GM12878 (cell line): ENCODE measurements at regions not wholly inside any gene's neighbourhood (a gene's known extent, or its start where the extent isn't known, plus 50 kb on each side); places are given as distances from the start of the nearest gene placed in this dataset.

ENCODE experiments used
- ATAC-seq: fragments of 200-7000 bp; cut with Tn5 transposase; 3 replicates; pipeline ENCODE4 v1.9.1; 2020; ENCODE audit warnings: mild to moderate bottlenecking, moderate library complexity
- BruUV-seq: library from RNA; stranded (reverse); fragments of 400-500 nt; replicated peaks from 2 replicates; lab custom pipeline; 2021; lab: Mats Ljungman, UMichigan
- CTCF ChIA-PET: fragments of 300-600 bp; sonication (Branson Sonifier 250); formaldehyde crosslinking; extraction: SDS; loops from one replicate; lab custom pipeline; 2021; ENCODE audit warnings: inconsistent platforms; lab: Yijun Ruan, JAX
- POLR2A ChIA-PET: fragments of 350-600 bp; formaldehyde crosslinking; extraction: SDS; loops from one replicate; lab custom pipeline; 2021; ENCODE audit warnings: inconsistent platforms; lab: Charles Lee
- RAD21 ChIA-PET: fragments of 300-600 bp; sonication (Branson Sonifier 250); formaldehyde crosslinking; loops from one replicate; lab custom pipeline; 2023; ENCODE audit warnings: antibody characterized with exemption; ENCODE audit not compliant: unreplicated experiment; lab: Charles Lee
- SMC1A ChIA-PET: fragments of 300-600 bp; sonication (Branson Sonifier 250); formaldehyde crosslinking; loops from one replicate; lab custom pipeline; 2023; ENCODE audit not compliant: unreplicated experiment, uncharacterized antibody; lab: Charles Lee
- DNase-seq: peaks from one replicate; pipeline ENCODE4 v3.0.0-alpha.2; 2011; ENCODE audit warnings: low read depth, low spot score
- FAIRE-seq: peaks from 3 replicates; lab custom pipeline; 2011; peaks lifted over from hg19 to GRCh38; lab: Jason Lieb, UNC
- H2AFZ ChIP-seq: 2 replicates; pipeline ENCODE4 v1.6.0; 2011; ENCODE audit warnings: low read depth, low read length, control low read depth; ENCODE audit not compliant: control insufficient read depth
- H3K27ac ChIP-seq: 2 replicates; pipeline ENCODE4 v1.5.1; 2011; ENCODE audit warnings: control low read depth; ENCODE audit not compliant: control insufficient read depth, insufficient read depth
- H3K27me3 ChIP-seq, 2 experiments: replicated peaks in 1 of 2; 2 replicates each; pipeline versions ENCODE4 v1.6.0 to v1.6.1; 2011; ENCODE audit warnings: low read length in 1 of 2; ENCODE audit not compliant: control insufficient read depth in 2 of 2, insufficient read depth in 2 of 2
- H3K36me3 ChIP-seq, 2 experiments: 2 replicates each; pipeline ENCODE4 v1.5.1; 2011; ENCODE audit warnings: low read length in 1 of 2; ENCODE audit not compliant: control insufficient read depth in 2 of 2, insufficient read depth in 2 of 2
- H3K4me1 ChIP-seq: 2 replicates; pipeline ENCODE4 v1.6.1; 2011; ENCODE audit warnings: mild to moderate bottlenecking, low read length, moderate library complexity, mixed read lengths; ENCODE audit not compliant: control insufficient read depth, insufficient read depth
- H3K4me2 ChIP-seq: 2 replicates; pipeline ENCODE4 v1.6.0; 2011; ENCODE audit warnings: control low read depth; ENCODE audit not compliant: control insufficient read depth, insufficient read depth
- H3K4me3 ChIP-seq: fragments of 200-600 bp; sonication (generic); 2 replicates; pipeline ENCODE4 v1.5.1; 2016
- H3K79me2 ChIP-seq: 2 replicates; pipeline ENCODE4 v1.6.0; 2011; ENCODE audit warnings: low read length; ENCODE audit not compliant: control insufficient read depth, insufficient read depth
- H3K9ac ChIP-seq: 2 replicates; pipeline ENCODE4 v1.8.0; 2011; ENCODE audit warnings: low read length, control low read depth, mixed read lengths; ENCODE audit not compliant: control insufficient read depth, insufficient read depth
- H3K9me3 ChIP-seq: replicated peaks from 3 replicates; pipeline ENCODE4 v1.5.1; 2011; ENCODE audit warnings: mild to moderate bottlenecking, low read length; ENCODE audit not compliant: control insufficient read depth, insufficient read depth
- H4K20me1 ChIP-seq: 2 replicates; pipeline ENCODE4 v1.6.0; 2011; ENCODE audit not compliant: control insufficient read depth, insufficient read depth
- ASH2L ChIP-seq: fragments of 300-600, 200-600 bp; sonication (generic); IDR thresholded peaks from 2 replicates; pipeline ENCODE4 v1.6.1; 2017; ENCODE audit warnings: low read depth, mild to moderate bottlenecking, borderline replicate concordance
- ATF3 ChIP-seq: IDR thresholded peaks from 2 replicates; pipeline ENCODE4 v1.6.1; 2011; ENCODE audit warnings: low read depth, mild to moderate bottlenecking, low read length, moderate library complexity, borderline replicate concordance; ENCODE audit errors: extremely low read depth
- BACH1 ChIP-seq: fragments of 450-650 bp; IDR thresholded peaks from 2 replicates; pipeline ENCODE4 v1.6.1; 2017; ENCODE audit warnings: mild to moderate bottlenecking, borderline replicate concordance
- BCL3 ChIP-seq: IDR thresholded peaks from 2 replicates; pipeline ENCODE4 v1.6.1; 2011; ENCODE audit warnings: borderline replicate concordance, low read depth, mild to moderate bottlenecking, moderate library complexity, low read length; ENCODE audit not compliant: insufficient read depth, poor library complexity, severe bottlenecking
- CBX5 ChIP-seq: sonication (generic); IDR thresholded peaks from 2 replicates; pipeline ENCODE4 v1.6.1; 2016; ENCODE audit warnings: low read depth, moderate library complexity, mild to moderate bottlenecking, inconsistent platforms
- HCFC1 ChIP-seq: fragments of 150-350 bp; IDR thresholded peaks from 2 replicates; pipeline ENCODE4 v1.6.1; 2014; ENCODE audit warnings: low read length
- IRF5 ChIP-seq: fragments of 450-650 bp; IDR thresholded peaks from 2 replicates; pipeline ENCODE4 v1.6.1; 2017; ENCODE audit warnings: borderline replicate concordance
- JUNB ChIP-seq: IDR thresholded peaks from 2 replicates; pipeline ENCODE4 v1.6.1; 2016; ENCODE audit warnings: antibody characterized with exemption, mild to moderate bottlenecking
- KLF5 ChIP-seq: fragments of 450-650 bp; IDR thresholded peaks from 2 replicates; pipeline ENCODE4 v1.6.1; 2014; ENCODE audit warnings: mild to moderate bottlenecking; ENCODE audit not compliant: partially characterized antibody
- MYC ChIP-seq: IDR thresholded peaks from 2 replicates; pipeline ENCODE4 v1.6.1; 2011; ENCODE audit warnings: mild to moderate bottlenecking, low read length, moderate library complexity, inconsistent platforms; ENCODE audit not compliant: insufficient read depth, insufficient replicate concordance, insufficient read length, severe bottlenecking
- RAD51 ChIP-seq: fragments of 450-650 bp; IDR thresholded peaks from 2 replicates; pipeline ENCODE4 v1.6.1; 2016; ENCODE audit warnings: moderate library complexity, mild to moderate bottlenecking, inconsistent platforms
- RELB ChIP-seq: fragments of 450-650 bp; IDR thresholded peaks from 2 replicates; pipeline ENCODE4 v1.6.1; 2017; ENCODE audit warnings: low read depth, mild to moderate bottlenecking, moderate library complexity
- SP1 ChIP-seq: IDR thresholded peaks from one replicate; pipeline ENCODE4 v1.6.1; 2011; ENCODE audit warnings: low read depth, low read length
- TCF7 ChIP-seq: IDR thresholded peaks from 2 replicates; pipeline ENCODE4 v1.6.1; 2014; ENCODE audit warnings: antibody characterized with exemption, borderline replicate concordance
- ZBTB11 ChIP-seq: fragments of 450-650 bp; formaldehyde crosslinking; IDR thresholded peaks from 2 replicates; pipeline ENCODE4 v1.5.0; 2022; ENCODE audit warnings: mild to moderate bottlenecking, missing genetic modification characterization
- WGBS: methylation state at CpG from one replicate; pipeline ENCODE4 v1.1.6; 2016; ENCODE audit warnings: low lambda C conversion rate; ENCODE audit not compliant: insufficient replicate concordance, insufficient coverage; ENCODE audit errors: missing lambda C conversion rate; 5-methylcytosine and 5-hydroxymethylcytosine counted together
- in situ Hi-C: fragments of 300-500 bp; cut with MboI; formaldehyde crosslinking; loops from 9 replicates; pipeline ENCODE4 v1.14.3; 2018; ENCODE audit warnings: mixed read lengths
- intact Hi-C: fragments of 100-400 bp; cut with micrococcal nuclease; formaldehyde crosslinking; loops from one replicate; pipeline ENCODE4 v1.14.2; 2022; ENCODE audit not compliant: unreplicated experiment

GRCh38 chr12:78641837-78642423, 222.6 kb upstream of the SYT1 start:
- no peak for ATAC-seq
- SMC1A ChIA-PET = no interaction called here
- no peak overlapping the region for H3K4me3 ChIP-seq
- no peaks in the 10 kb centered on the region for H4K20me1 ChIP-seq
- DNase-seq = no peak
- no peaks in the 10 kb centered on the region for H3K27me3 ChIP-seq
- no peaks in the 10 kb centered on the region for H3K9me3 ChIP-seq
- no peaks in the 10 kb centered on the region for H3K4me1 ChIP-seq
- H3K27ac ChIP-seq = no peak overlapping the region
- in situ Hi-C loops = no loop called here
- no peaks in the 10 kb centered on the region for H3K36me3 ChIP-seq
- intact Hi-C loops = no loop called here
- no peak overlapping the region for H2AFZ ChIP-seq
- H3K4me2 ChIP-seq = no peak overlapping the region
- BruUV-seq = no TSS peak
- CTCF ChIA-PET = interaction anchor here (0.7 kb wide), 1 partner anchor 1908 kb away, joined by 3 read pairs; no protein-coding TSS in a partner anchor
- WGBS = no CpG with 5 or more reads among the region's 1 CpG
- no peaks in the 10 kb centered on the region for H3K79me2 ChIP-seq
- RAD21 ChIA-PET = no interaction called here
- no peak for FAIRE-seq
- POLR2A ChIA-PET = no interaction called here
- no peak overlapping the region for H3K9ac ChIP-seq
- TF ChIP-seq RAD51 = no peak
- no peak for TF ChIP-seq HCFC1
- TF ChIP-seq BCL3 = no peak
- TF ChIP-seq ATF3 = no peak
- no peak for TF ChIP-seq SP1
- no peak for TF ChIP-seq CBX5
- TF ChIP-seq RELB = no peak
- no peak for TF ChIP-seq MYC
- no peak for TF ChIP-seq TCF7
- TF ChIP-seq BACH1 = no peak
- no peak for TF ChIP-seq ZBTB11 (CRISPR knock-in tag)
- no peak for TF ChIP-seq IRF5
- TF ChIP-seq KLF5 = no peak
- TF ChIP-seq ASH2L = no peak
- no peak for TF ChIP-seq JUNB
